Heart left ventricle (tissue), 13 donors: ENCODE measurements at regions not wholly inside any gene's neighbourhood (a gene's known extent, or its start where the extent isn't known, plus 50 kb on each side); places are given as distances from the start of the nearest gene placed in this dataset.

Experiments used
- CTCF ChIP-seq, 12 donors: fragments of 200-600 bp; sonication (generic) in 4 of 12; IDR thresholded peaks; one replicate each; pipeline versions ENCODE4 v1.5.0 to v1.8.0; 2018 to 2022; ENCODE audit warnings: antibody characterized with exemption in 12 of 12, mild to moderate bottlenecking in 5 of 12
- POLR2A ChIP-seq, 2 donors: fragments of 450-650 bp; IDR thresholded peaks; one replicate each; pipeline ENCODE4 v1.6.1; 2017; ENCODE audit warnings: antibody characterized with exemption in 2 of 2, mild to moderate bottlenecking in 2 of 2, moderate library complexity in 2 of 2
- donor health status: ischemic (EF 13 %, LVEDD 7.1; RV severe dilation, severe dysfunction).
- donor health status: DM: no; HTN: yes; CAD: no.
- donor health status: DM: no; HTN: no; CAD: no.
- donor health status: ischemic (EF 25% LVEDD 6.9; RV normal size, moderate dysfunction).
- donor health status: ischemic (EF 25% LVEDD 5.7; RV mildly dilated, moderate dysfunction).
- donor health status: ischemic (EF 35%, LVEDD 5.7; RV mildly dilated, moderate dysfunction).
- donor health status: nonischemic (EF 11% LVEDD 7.7; RV severe dilation, severe dysfunction).
- donor health status: DM: yes; HTN: yes; CAD: no.
- donor health status: PGD.
- donor health status: ischemic (EF 29% LVEDD 5.4; RV normal size, mild dysfunction).
- donor health status: nonischemic (EF 23%, LVEDD 6.1; RV moderate dilation, normal function).

- TF ChIP-seq CTCF (IDR thresholded peaks at IDR 0.05), result no peak
- TF ChIP-seq POLR2A (IDR thresholded peaks at IDR 0.05), result no peak
Observed at GRCh38 chr1:191897134-191897533, 261.1 kb upstream of the RGS18 start.
